SK-N-SH (cell line): ENCODE measurements at regions not wholly inside any gene's neighbourhood (a gene's known extent, or its start where the extent isn't known, plus 50 kb on each side); places are given as distances from the start of the nearest gene placed in this dataset.

Experiments
- CTCF ChIP-seq: fragments of 200-600 bp; sonication (generic); IDR thresholded peaks from 2 replicates; pipeline ENCODE4 v1.6.1; 2017; ENCODE audit warnings: antibody characterized with exemption, mild to moderate bottlenecking, moderate library complexity
- EP300 ChIP-seq, 2 experiments: IDR thresholded peaks; 2 replicates each; pipeline versions ENCODE4 v1.4.0 to v1.6.1; 2012; ENCODE audit warnings: borderline replicate concordance in 1 of 2, low read depth in 1 of 2, low read length in 1 of 2
- EZH2phosphoT487 ChIP-seq: fragments of 200-600 bp; sonication (generic); IDR thresholded peaks from 2 replicates; pipeline ENCODE4 v1.6.1; 2017; ENCODE audit warnings: low read depth, mixed run types, mild to moderate bottlenecking, antibody characterized with exemption, moderate library complexity, borderline replicate concordance
- FOXJ3 ChIP-seq: sonication (generic); formaldehyde crosslinking; IDR thresholded peaks from 2 replicates; pipeline ENCODE4 v1.5.1; 2020; ENCODE audit warnings: mild to moderate bottlenecking, missing genetic modification reagents
- MEF2A ChIP-seq: IDR thresholded peaks from 2 replicates; pipeline ENCODE4 v1.4.0; 2012; ENCODE audit warnings: low read depth, borderline replicate concordance
- MXI1 ChIP-seq: IDR thresholded peaks from 2 replicates; pipeline ENCODE4 v1.6.1; 2012; ENCODE audit warnings: mild to moderate bottlenecking, low read depth, low read length, improper control_type of control experiment
- POLR2AphosphoS5 ChIP-seq: IDR thresholded peaks from 2 replicates; pipeline ENCODE4 v1.6.1; 2012; ENCODE audit warnings: low read depth, low read length
- REST ChIP-seq: IDR thresholded peaks from 2 replicates; pipeline ENCODE4 v1.6.1; 2012; ENCODE audit warnings: mild to moderate bottlenecking, low read depth, low read length, moderate library complexity
- SMC3 ChIP-seq: IDR thresholded peaks from 2 replicates; pipeline ENCODE4 v1.6.1; 2012; ENCODE audit warnings: low read depth, low read length, improper control_type of control experiment
- TAF1 ChIP-seq: IDR thresholded peaks from 2 replicates; pipeline ENCODE4 v1.6.1; 2012; ENCODE audit warnings: low read depth, mild to moderate bottlenecking, low read length, moderate library complexity, borderline replicate concordance
- YY1 ChIP-seq: IDR thresholded peaks from 2 replicates; pipeline ENCODE4 v1.4.0; 2012; ENCODE audit warnings: low read depth, mild to moderate bottlenecking
- ZBTB33 ChIP-seq: IDR thresholded peaks from 2 replicates; pipeline ENCODE4 v1.4.0; 2012; ENCODE audit warnings: low read depth, borderline replicate concordance

GRCh38 chr13:50318887-50319286, 303.6 kb downstream of the KCNRG start:
- no peak for TF ChIP-seq CTCF
- TF ChIP-seq MEF2A = no peak
- TF ChIP-seq REST = no peak
- no peak for TF ChIP-seq EZH2phosphoT487
- no peak for TF ChIP-seq ZBTB33
- no peak for TF ChIP-seq SMC3
- TF ChIP-seq MXI1 = no peak
- no peak for TF ChIP-seq TAF1
- TF ChIP-seq EP300 (IDR thresholded peaks at IDR 0.05; ENCODE audit: borderline replicate concordance in 1 of 2, low read depth in 1 of 2, low read length in 1 of 2) = no peak
- no peak for TF ChIP-seq FOXJ3 (CRISPR knock-in tag)
- no peak for TF ChIP-seq POLR2AphosphoS5
- TF ChIP-seq YY1 = no peak
